Trophoblast cell (in vitro differentiated cells and primary cell): ENCODE measurements at regions not wholly inside any gene's neighbourhood (a gene's known extent, or its start where the extent isn't known, plus 50 kb on each side); places are given as distances from the start of the nearest gene placed in this dataset.

ENCODE experiments used
- DNase-seq, 2 donors: peaks; one replicate each; pipeline ENCODE4 v3.0.0-alpha.2; 2016
- H2AFZ ChIP-seq: 2 replicates; pipeline ENCODE4 v1.6.1; 2013; ENCODE audit warnings: low read length, moderate library complexity, mild to moderate bottlenecking; ENCODE audit not compliant: insufficient read depth, poor library complexity
- H2AK5ac ChIP-seq: 2 replicates; pipeline ENCODE4 v1.6.1; 2013; ENCODE audit warnings: mild to moderate bottlenecking, low read length
- H2BK120ac ChIP-seq: 2 replicates; pipeline ENCODE4 v1.6.1; 2013; ENCODE audit warnings: low read length, mild to moderate bottlenecking, moderate library complexity; ENCODE audit not compliant: insufficient read depth, poor library complexity
- H2BK12ac ChIP-seq: 2 replicates; pipeline ENCODE4 v1.6.1; 2013; ENCODE audit warnings: mild to moderate bottlenecking, low read length, moderate library complexity
- H2BK5ac ChIP-seq: 2 replicates; pipeline ENCODE4 v1.6.1; 2013; ENCODE audit warnings: low read length, low read depth, moderate library complexity, mild to moderate bottlenecking; ENCODE audit not compliant: poor library complexity
- H3K14ac ChIP-seq: 2 replicates; pipeline ENCODE4 v1.6.1; 2013; ENCODE audit warnings: mild to moderate bottlenecking, low read length
- H3K18ac ChIP-seq: 2 replicates; pipeline ENCODE4 v1.6.1; 2013; ENCODE audit warnings: mild to moderate bottlenecking, low read length
- H3K23ac ChIP-seq: 2 replicates; pipeline ENCODE4 v1.6.1; 2013; ENCODE audit warnings: low read length
- H3K27ac ChIP-seq: 2 replicates; pipeline ENCODE4 v1.5.1; 2013; ENCODE audit warnings: low read depth, mild to moderate bottlenecking, inconsistent platforms, low read length, moderate library complexity
- H3K27me3 ChIP-seq: 2 replicates; pipeline ENCODE4 v1.6.1; 2013; ENCODE audit warnings: inconsistent platforms, mild to moderate bottlenecking, low read length, moderate library complexity; ENCODE audit not compliant: insufficient read depth
- H3K36me3 ChIP-seq, 2 experiments: 1 replicate in 1 of 2; 2 replicates in 1 of 2; pipeline ENCODE4 v1.6.1; 2013; ENCODE audit warnings: low read length in 2 of 2, mild to moderate bottlenecking in 2 of 2, moderate library complexity in 1 of 2; ENCODE audit not compliant: insufficient read depth in 2 of 2, control insufficient read depth in 1 of 2
- H3K4ac ChIP-seq: 2 replicates; pipeline ENCODE4 v1.6.1; 2013; ENCODE audit warnings: low read depth, mild to moderate bottlenecking, low read length, moderate library complexity
- H3K4me1 ChIP-seq, 2 experiments: 1 replicate in 1 of 2; 2 replicates in 1 of 2; pipeline ENCODE4 v1.6.1; 2013; ENCODE audit warnings: low read length in 2 of 2, mild to moderate bottlenecking in 2 of 2, moderate library complexity in 1 of 2; ENCODE audit not compliant: insufficient read depth in 2 of 2, control insufficient read depth in 1 of 2
- H3K4me2 ChIP-seq: 2 replicates; pipeline ENCODE4 v1.6.1; 2013; ENCODE audit warnings: inconsistent platforms, mild to moderate bottlenecking, low read length, moderate library complexity
- H3K4me3 ChIP-seq: 2 replicates; pipeline ENCODE4 v1.5.1; 2013; ENCODE audit warnings: mild to moderate bottlenecking, low read depth, low read length, inconsistent platforms
- H3K79me1 ChIP-seq: one replicate; pipeline ENCODE4 v1.6.1; 2013; ENCODE audit warnings: low read length
- H3K79me2 ChIP-seq: 2 replicates; pipeline ENCODE4 v1.6.1; 2013; ENCODE audit warnings: low read length, mild to moderate bottlenecking; ENCODE audit not compliant: control insufficient read depth, insufficient read depth, poor library complexity
- H3K9ac ChIP-seq: 2 replicates; pipeline ENCODE4 v1.6.1; 2013; ENCODE audit warnings: mild to moderate bottlenecking, low read length
- H3K9me3 ChIP-seq: 2 replicates; pipeline ENCODE4 v1.6.1; 2013; ENCODE audit warnings: low read depth, mild to moderate bottlenecking, control low read depth, inconsistent platforms, low read length; ENCODE audit not compliant: insufficient read depth
- H4K12ac ChIP-seq: 2 replicates; pipeline ENCODE4 v1.6.1; 2013; ENCODE audit warnings: low read depth, mild to moderate bottlenecking, low read length, moderate library complexity
- H4K8ac ChIP-seq: 2 replicates; pipeline ENCODE4 v1.6.1; 2013; ENCODE audit warnings: low read depth, mild to moderate bottlenecking, low read length, moderate library complexity
- H4K91ac ChIP-seq: one replicate; pipeline ENCODE4 v1.6.1; 2013; ENCODE audit warnings: low read depth, mild to moderate bottlenecking, low read length, moderate library complexity
- WGBS: extraction: QIAGEN DNeasy Blood & Tissue Kit; methylation state at CpG from one replicate; pipeline ENCODE4 v1.1.7; 2013; ENCODE audit warnings: missing lambda C conversion rate; ENCODE audit not compliant: insufficient read length, insufficient coverage; ENCODE audit errors: extremely low coverage; 5-methylcytosine and 5-hydroxymethylcytosine counted together

GRCh38 chr4:27881705-27882104, 1021.1 kb downstream of the STIM2 start:
- Histone ChIP-seq H2BK120ac (no peak overlapping the region), H3K23ac (no peak overlapping the region), H2AFZ (no peak overlapping the region), H3K36me3 (no peaks in the 10 kb centered on the region), H2BK5ac (no peak overlapping the region), H3K4me2 (no peak overlapping the region), H3K4me1 (no peaks in the 10 kb centered on the region), H4K8ac (no peak overlapping the region), H4K12ac (no peak overlapping the region), H3K27ac (no peak overlapping the region), H3K27me3 (no peaks in the 10 kb centered on the region), H3K14ac (no peak overlapping the region), H3K4ac (no peak overlapping the region), H4K91ac (no peak overlapping the region), H2BK12ac (no peak overlapping the region), H3K79me2 (no peaks in the 10 kb centered on the region), H2AK5ac (no peak overlapping the region), H3K9ac (no peak overlapping the region), H3K9me3 (peaks cover 2% of the 10 kb centered on the region), H3K18ac (no peak overlapping the region), H3K79me1 (no peaks in the 10 kb centered on the region), H3K4me3 (no peak overlapping the region)
- DNase-seq: no peak

GRCh38 chr4:27886120-27886519, 1025.5 kb downstream of the STIM2 start:
- WGBS: no CpG with 5 or more reads among the region's 2 CpGs
- Histone ChIP-seq H4K91ac (no peak overlapping the region), H3K4me2 (no peak overlapping the region), H3K9me3 (peaks cover under 1% of the 10 kb centered on the region), H3K4me3 (no peak overlapping the region), H2AK5ac (no peak overlapping the region), H2BK12ac (no peak overlapping the region), H3K27ac (no peak overlapping the region), H3K23ac (no peak overlapping the region), H3K79me1 (no peaks in the 10 kb centered on the region), H2AFZ (no peak overlapping the region), H3K4ac (no peak overlapping the region), H3K18ac (no peak overlapping the region), H2BK5ac (no peak overlapping the region), H3K9ac (no peak overlapping the region), H2BK120ac (no peak overlapping the region), H4K12ac (no peak overlapping the region), H4K8ac (no peak overlapping the region), H3K27me3 (no peaks in the 10 kb centered on the region), H3K79me2 (no peaks in the 10 kb centered on the region), H3K4me1 (no peaks in the 10 kb centered on the region), H3K14ac (no peak overlapping the region), H3K36me3 (no peaks in the 10 kb centered on the region)
- no peak for DNase-seq

- Histone ChIP-seq H2AFZ (no peak overlapping the region), H4K91ac (no peak overlapping the region), H3K4ac (no peak overlapping the region), H3K36me3 (no peaks in the 10 kb centered on the region), H3K18ac (no peak overlapping the region), H3K4me1 (no peaks in the 10 kb centered on the region), H2AK5ac (no peak overlapping the region), H3K27ac (no peak overlapping the region), H4K12ac (no peak overlapping the region), H2BK12ac (no peak overlapping the region), H2BK5ac (no peak overlapping the region), H4K8ac (no peak overlapping the region), H3K79me1 (no peaks in the 10 kb centered on the region), H3K4me2 (no peak overlapping the region), H3K4me3 (no peak overlapping the region), H3K27me3 (no peaks in the 10 kb centered on the region), H2BK120ac (no peak overlapping the region), H3K9ac (no peak overlapping the region), H3K79me2 (no peaks in the 10 kb centered on the region), H3K23ac (no peak overlapping the region), H3K14ac (no peak overlapping the region), H3K9me3 (peaks cover 2% of the 10 kb centered on the region)
- no peak for DNase-seq
- WGBS: no CpG with 5 or more reads among the region's 2 CpGs
Observed at GRCh38 chr4:27887646-27888045, 1027.0 kb downstream of the STIM2 start.

GRCh38 chr4:27888505-27888904, 1027.9 kb downstream of the STIM2 start:
- H3K4me1 ChIP-seq: no peaks in the 10 kb centered on the region
- no peak overlapping the region for H3K27ac ChIP-seq
- no peak overlapping the region for H3K9ac ChIP-seq
- H3K9me3 ChIP-seq: peaks cover 2% of the 10 kb centered on the region
- H4K8ac ChIP-seq: no peak overlapping the region
- no peak overlapping the region for H3K4me2 ChIP-seq
- H3K79me2 ChIP-seq: no peaks in the 10 kb centered on the region
- no peaks in the 10 kb centered on the region for H3K36me3 ChIP-seq
- no peaks in the 10 kb centered on the region for H3K79me1 ChIP-seq
- no peak overlapping the region for H2AFZ ChIP-seq
- no peak overlapping the region for H2AK5ac ChIP-seq
- DNase-seq: no peak
- no peak overlapping the region for H4K12ac ChIP-seq
- no peak overlapping the region for H2BK12ac ChIP-seq
- no peak overlapping the region for H2BK5ac ChIP-seq
- no peak overlapping the region for H4K91ac ChIP-seq
- no peak overlapping the region for H3K4me3 ChIP-seq
- no peaks in the 10 kb centered on the region for H3K27me3 ChIP-seq
- H3K23ac ChIP-seq: no peak overlapping the region
- whole genome bisulfite sequencing: no CpG with 5 or more reads among the region's 1 CpG
- H3K4ac ChIP-seq: no peak overlapping the region
- no peak overlapping the region for H3K18ac ChIP-seq
- no peak overlapping the region for H2BK120ac ChIP-seq
- H3K14ac ChIP-seq: no peak overlapping the region
